Activated T-cell treated with anti-CD3 and anti-CD28 coated beads, Interleukin-2, amount 50 U/mL, for 72 hours (primary cell): ENCODE measurements at regions not wholly inside any gene's neighbourhood (a gene's known extent, or its start where the extent isn't known, plus 50 kb on each side); places are given as distances from the start of the nearest gene placed in this dataset.

Experiments used
- ATAC-seq, 2 donors: fragments of 150-1000 bp; cut with Tn5 transposase; replicated peaks in 1 of 2; 2 replicates each; pipeline ENCODE4 v1.10.0; 2021; ENCODE audit warnings: moderate library complexity in 2 of 2, mild to moderate bottlenecking in 1 of 2
- DNase-seq, 2 donors: peaks; one replicate each; pipeline ENCODE4 v3.0.0; 2021 to 2022; ENCODE audit warnings: mixed read lengths in 1 of 2
- H3K27ac Mint-ChIP-seq: one replicate; pipeline ENCODE4 v1.8.0; 2022; ENCODE audit warnings: mild to moderate bottlenecking, moderate library complexity, mixed read lengths
- H3K27me3 Mint-ChIP-seq: one replicate; pipeline ENCODE4 v1.8.0; 2022; ENCODE audit warnings: low read depth, mixed read lengths
- H3K36me3 Mint-ChIP-seq, 2 donors: one replicate each; pipeline ENCODE4 v1.8.0; 2022; ENCODE audit warnings: mixed read lengths in 2 of 2, mild to moderate bottlenecking in 1 of 2; ENCODE audit not compliant: insufficient read depth in 2 of 2
- H3K4me1 Mint-ChIP-seq: one replicate; pipeline ENCODE4 v1.8.0; 2022; ENCODE audit warnings: low read depth, mixed read lengths
- H3K4me3 Mint-ChIP-seq, 2 donors: one replicate each; pipeline ENCODE4 v1.8.0; 2022; ENCODE audit warnings: mild to moderate bottlenecking in 2 of 2, mixed read lengths in 2 of 2, moderate library complexity in 2 of 2
- H3K9me3 Mint-ChIP-seq, 2 donors: one replicate each; pipeline ENCODE4 v1.8.0; 2022; ENCODE audit warnings: mixed read lengths in 2 of 2

GRCh38 chr2:234206738-234207137, 156.2 kb downstream of the SPP2 start:
- DNase-seq, result no peak

DNA sequence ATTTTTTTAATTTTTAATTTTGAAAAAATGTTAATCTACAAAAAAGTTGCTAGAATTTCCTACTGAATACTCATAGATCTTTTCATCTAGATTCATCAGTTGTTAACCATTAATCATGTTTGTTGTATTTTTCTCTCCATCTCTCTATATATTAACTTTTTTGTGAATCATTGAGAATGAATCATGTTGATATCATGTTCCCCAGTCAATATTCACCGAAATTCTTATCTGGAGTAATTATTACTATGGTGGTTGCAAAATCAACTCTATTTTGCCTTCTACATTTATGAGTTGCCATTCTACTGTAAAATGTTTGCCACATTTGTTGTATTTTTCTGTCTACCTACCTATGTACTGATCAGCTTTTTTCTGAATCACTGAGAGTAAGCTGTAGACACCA, 154.0 kb downstream of the SPP2 start:
- no peak for ATAC-seq
- Mint-ChIP-seq H3K9me3 (peaks cover 4 to 5% of the 10 kb centered on the region in 2 donors), H3K27me3 (no peaks in the 10 kb centered on the region), H3K4me3 (no peak overlapping the region), H3K4me1 (peaks cover 7% of the 10 kb centered on the region), H3K27ac (no peak overlapping the region), H3K36me3 (peaks cover 0 to 8% of the 10 kb centered on the region in 2 donors)
- no peak for DNase-seq

More at GRCh38 chr2:234206738-234207137, 156.2 kb downstream of the SPP2 start:
- no peak for ATAC-seq
- H3K4me3 Mint-ChIP-seq, result no peak overlapping the region
- H3K27ac Mint-ChIP-seq, result no peak overlapping the region
- H3K4me1 Mint-ChIP-seq, result peaks cover 7% of the 10 kb centered on the region
- H3K9me3 Mint-ChIP-seq, result peaks cover 4 to 8% of the 10 kb centered on the region in 2 donors
- H3K36me3 Mint-ChIP-seq, result peaks cover 0 to 8% of the 10 kb centered on the region in 2 donors
- H3K27me3 Mint-ChIP-seq, result no peaks in the 10 kb centered on the region

- Mint-ChIP-seq H3K27me3 (peaks cover 4% of the 10 kb centered on the region), H3K36me3 (peaks cover 0 to 8% of the 10 kb centered on the region in 2 donors), H3K4me3 (no peak overlapping the region), H3K4me1 (peaks cover 7% of the 10 kb centered on the region), H3K9me3 (peaks cover 4 to 5% of the 10 kb centered on the region in 2 donors), H3K27ac (no peak overlapping the region)
- ATAC-seq (peak in 1 of 2 donors; percentile 32), DNase-seq (no peak)
These were observed 152.9 kb downstream of the SPP2 start for GRCh38 chr2:234203135-234203984.

DNA sequence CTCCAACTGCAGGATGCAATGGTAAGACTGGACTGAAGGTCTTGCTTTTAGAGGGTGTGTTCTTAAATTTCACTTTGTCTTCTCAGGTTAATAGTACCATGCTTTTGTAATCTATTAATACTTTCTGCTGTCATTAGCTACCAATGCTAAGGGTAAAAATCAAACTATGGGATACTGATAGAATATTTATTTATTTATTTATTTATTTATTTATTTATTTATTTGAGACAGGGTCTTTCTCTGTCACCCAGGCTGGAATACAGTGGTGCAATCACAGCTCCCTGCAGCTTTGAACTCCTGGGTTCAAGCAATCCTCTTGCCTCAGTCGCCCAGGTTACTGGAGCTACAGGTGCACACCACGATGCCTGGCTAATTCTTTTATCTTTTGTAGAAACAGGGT, 152.1 kb downstream of the SPP2 start:
- ATAC-seq (no peak), DNase-seq (no peak)
- H3K27ac Mint-ChIP-seq, result no peak overlapping the region
- peaks cover 0 to 8% of the 10 kb centered on the region in 2 donors for H3K36me3 Mint-ChIP-seq
- peaks cover 4 to 5% of the 10 kb centered on the region in 2 donors for H3K9me3 Mint-ChIP-seq
- no peak overlapping the region for H3K4me3 Mint-ChIP-seq
- H3K4me1 Mint-ChIP-seq, result peaks cover 7% of the 10 kb centered on the region
- peaks cover 6% of the 10 kb centered on the region for H3K27me3 Mint-ChIP-seq

GRCh38 chr2:234199996-234200395, 149.5 kb downstream of the SPP2 start:
- Mint-ChIP-seq H3K9me3 (peaks cover 0 to 5% of the 10 kb centered on the region in 2 donors), H3K4me1 (peaks cover 7% of the 10 kb centered on the region), H3K27ac (no peak overlapping the region), H3K36me3 (peaks cover 0 to 3% of the 10 kb centered on the region in 2 donors), H3K27me3 (peaks cover 6% of the 10 kb centered on the region), H3K4me3 (no peak overlapping the region)
- no peak for ATAC-seq
- no peak for DNase-seq

DNA sequence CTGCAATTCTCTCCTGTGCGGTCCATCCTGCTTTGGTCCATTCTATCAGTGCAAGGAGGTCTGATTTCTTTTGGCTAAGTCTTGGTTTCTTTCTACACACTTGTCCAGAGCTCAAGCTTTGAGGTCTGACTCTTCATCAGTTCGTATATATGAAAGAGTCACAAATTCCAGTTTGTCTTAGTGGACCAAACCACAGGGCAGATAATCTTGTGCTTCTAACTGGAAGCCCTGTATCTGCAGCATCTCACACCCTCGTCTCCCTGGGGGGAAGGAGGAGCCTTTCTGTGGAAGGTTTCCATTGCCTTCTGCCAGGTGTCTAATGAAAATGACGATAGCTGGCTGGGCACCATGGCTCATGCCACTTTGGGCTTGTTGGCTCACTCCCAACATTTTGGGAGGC, 148.5 kb downstream of the SPP2 start:
- no peak overlapping the region for H3K4me3 Mint-ChIP-seq
- peaks cover 7% of the 10 kb centered on the region for H3K4me1 Mint-ChIP-seq
- no peak overlapping the region for H3K27ac Mint-ChIP-seq
- ATAC-seq, result no peak
- H3K9me3 Mint-ChIP-seq, result peaks cover 0 to 4% of the 10 kb centered on the region in 2 donors
- H3K27me3 Mint-ChIP-seq, result peaks cover 6% of the 10 kb centered on the region
- no peak for DNase-seq
- no peaks in the 10 kb centered on the region for H3K36me3 Mint-ChIP-seq

- Mint-ChIP-seq H3K27ac (no peak overlapping the region), H3K9me3 (no peaks in the 10 kb centered on the region), H3K27me3 (peaks cover 6% of the 10 kb centered on the region), H3K4me1 (no peaks in the 10 kb centered on the region), H3K4me3 (no peak overlapping the region), H3K36me3 (no peaks in the 10 kb centered on the region)
- no peak for DNase-seq
- ATAC-seq, result no peak
These were observed 145.0 kb downstream of the SPP2 start for GRCh38 chr2:234195516-234195915.

GRCh38 chr2:234193977-234194563, 143.6 kb downstream of the SPP2 start:
- Mint-ChIP-seq H3K9me3 (no peaks in the 10 kb centered on the region), H3K4me1 (no peaks in the 10 kb centered on the region), H3K36me3 (no peaks in the 10 kb centered on the region)

DNA sequence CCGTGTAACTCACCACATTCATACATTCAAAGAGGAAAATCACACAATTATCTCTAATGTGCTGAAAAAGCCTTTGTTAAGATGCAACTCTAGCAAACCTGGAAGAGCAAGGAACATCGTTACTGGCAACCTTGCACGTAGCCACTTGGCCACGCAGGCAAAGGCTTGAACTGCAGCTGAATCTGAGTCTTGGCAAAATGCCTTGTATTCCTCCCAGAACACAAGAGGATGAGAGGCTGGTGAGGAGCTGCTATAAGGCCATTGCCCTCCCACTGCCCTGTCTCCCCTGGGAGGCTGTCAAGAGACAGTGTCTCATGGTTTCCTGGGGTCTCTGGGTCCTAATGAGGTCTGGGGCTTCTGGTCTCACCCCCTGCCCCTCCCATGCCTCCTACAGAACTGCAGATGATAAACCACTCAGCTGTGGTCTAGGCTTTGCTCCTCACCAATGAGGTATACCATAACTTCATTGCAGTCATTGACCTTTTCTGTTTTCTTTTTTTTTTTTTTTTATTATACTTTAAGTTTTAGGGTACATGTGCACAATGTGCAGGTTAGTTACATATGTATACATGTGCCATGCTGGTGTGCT, 141.4 kb downstream of the SPP2 start:
- no peaks in the 10 kb centered on the region for H3K27me3 Mint-ChIP-seq
- peaks cover 0 to 4% of the 10 kb centered on the region in 2 donors for H3K9me3 Mint-ChIP-seq
- DNase-seq (no peak), ATAC-seq (no peak)
- H3K4me3 Mint-ChIP-seq, result no peak overlapping the region
- H3K4me1 Mint-ChIP-seq, result no peaks in the 10 kb centered on the region
- H3K27ac Mint-ChIP-seq, result no peak overlapping the region
- no peaks in the 10 kb centered on the region for H3K36me3 Mint-ChIP-seq

More at GRCh38 chr2:234193977-234194563, 143.6 kb downstream of the SPP2 start:
- ATAC-seq (no peak), DNase-seq (no peak)
- Mint-ChIP-seq H3K27ac (no peak overlapping the region), H3K27me3 (peaks cover 6% of the 10 kb centered on the region), H3K4me3 (no peak overlapping the region)

DNA sequence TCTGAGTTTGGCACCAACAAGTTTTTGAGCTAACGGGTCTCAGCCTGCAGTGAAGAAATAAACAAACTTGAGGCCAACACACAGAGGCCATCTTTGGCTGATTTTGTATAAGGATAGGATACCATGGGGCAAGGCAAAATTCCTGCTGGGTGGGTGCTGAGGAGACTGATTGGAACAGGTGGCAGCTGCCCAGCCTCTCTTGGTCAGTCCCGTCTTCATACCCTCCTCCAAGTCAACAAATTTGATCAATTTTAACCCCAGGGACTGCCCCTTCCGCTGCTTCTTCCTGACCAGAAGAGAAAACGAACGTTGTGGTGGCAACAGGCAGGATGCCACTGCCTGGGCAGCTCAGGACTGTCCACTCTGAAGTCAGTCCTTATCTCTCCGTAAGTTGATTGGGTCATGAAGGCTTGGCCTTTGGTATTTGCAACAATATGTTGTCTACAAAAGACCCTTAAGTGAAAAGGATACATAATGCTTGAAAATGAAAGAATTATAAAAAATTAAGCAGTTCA, 139.3 kb downstream of the SPP2 start:
- DNase-seq (no peak), ATAC-seq (no peak)
- Mint-ChIP-seq H3K36me3 (no peaks in the 10 kb centered on the region), H3K4me3 (no peak overlapping the region), H3K27ac (no peak overlapping the region), H3K27me3 (no peaks in the 10 kb centered on the region), H3K9me3 (peaks cover 0 to 4% of the 10 kb centered on the region in 2 donors), H3K4me1 (no peaks in the 10 kb centered on the region)

DNA sequence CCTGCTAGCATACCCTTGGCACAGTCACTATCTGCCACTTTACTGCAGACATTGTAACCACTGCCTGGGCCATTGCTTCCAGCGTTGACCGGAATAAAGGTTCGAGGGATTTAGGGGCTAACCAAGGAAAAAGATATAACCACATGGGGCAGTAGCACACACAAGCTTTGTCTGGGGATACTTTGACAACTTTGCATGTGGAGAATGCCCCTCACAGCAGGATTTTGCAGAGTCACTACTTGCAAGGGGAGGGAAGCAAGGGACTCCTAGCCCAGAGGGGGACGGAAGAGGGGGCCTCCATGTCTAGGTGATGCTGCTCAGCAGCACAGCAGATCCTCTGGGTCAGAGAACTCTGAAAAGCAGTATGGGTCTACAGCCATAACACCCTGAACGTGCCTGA, 138.7 kb downstream of the SPP2 start:
- DNase-seq (no peak), ATAC-seq (no peak)
- no peak overlapping the region for H3K4me3 Mint-ChIP-seq
- no peak overlapping the region for H3K27ac Mint-ChIP-seq
- no peaks in the 10 kb centered on the region for H3K36me3 Mint-ChIP-seq
- H3K27me3 Mint-ChIP-seq, result no peaks in the 10 kb centered on the region
- no peaks in the 10 kb centered on the region for H3K4me1 Mint-ChIP-seq
- H3K9me3 Mint-ChIP-seq, result peaks cover 0 to 4% of the 10 kb centered on the region in 2 donors

DNA sequence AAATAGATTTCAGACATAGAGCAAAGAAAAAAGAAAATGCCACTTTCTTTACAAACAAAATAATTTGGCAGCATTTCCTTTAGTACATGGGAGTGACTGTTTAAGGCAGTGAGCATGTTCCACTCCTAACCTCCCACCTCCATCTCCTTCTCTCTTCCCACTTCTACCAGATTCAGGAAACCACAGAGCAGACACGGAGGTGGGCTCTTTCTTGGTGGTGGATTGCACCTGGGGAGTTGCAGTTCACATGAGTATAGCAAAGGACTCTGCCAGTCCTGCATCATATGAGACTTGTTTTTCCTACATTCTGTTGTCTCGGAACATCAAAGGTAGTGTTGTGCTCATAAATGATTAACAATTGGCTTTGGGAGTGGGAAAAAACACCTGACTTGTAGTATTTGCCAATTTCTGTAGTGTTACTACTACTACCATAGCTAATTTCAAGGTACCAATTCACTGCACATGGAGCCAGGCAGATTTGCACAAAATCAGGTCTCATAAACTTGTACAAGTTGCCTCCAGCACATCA, 137.2 kb downstream of the SPP2 start:
- Mint-ChIP-seq H3K4me3 (no peak overlapping the region), H3K9me3 (peaks cover 0 to 4% of the 10 kb centered on the region in 2 donors), H3K27me3 (no peaks in the 10 kb centered on the region), H3K27ac (no peak overlapping the region), H3K4me1 (no peaks in the 10 kb centered on the region), H3K36me3 (no peaks in the 10 kb centered on the region)
- no peak for ATAC-seq
- DNase-seq, result no peak

DNA sequence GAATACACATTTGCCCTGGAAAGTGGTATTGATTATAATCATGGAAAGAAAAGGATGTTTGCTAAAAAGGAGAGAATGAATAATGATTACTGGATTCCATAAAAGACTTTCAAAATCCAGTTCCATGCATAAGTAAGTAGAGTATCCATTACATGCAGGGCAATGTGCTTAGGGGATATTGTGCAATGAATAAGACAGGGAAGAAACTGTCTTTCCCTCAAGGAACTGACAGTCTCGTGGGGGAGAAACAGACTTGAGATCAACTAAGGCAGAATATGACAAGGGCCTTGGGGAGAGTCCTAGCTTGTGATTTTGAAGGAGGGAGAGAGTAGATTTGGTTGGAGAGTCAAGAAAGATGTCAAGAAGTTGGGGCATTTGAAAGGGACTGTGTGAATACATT, 130.6 kb downstream of the SPP2 start:
- no peaks in the 10 kb centered on the region for H3K36me3 Mint-ChIP-seq
- ATAC-seq (no peak), DNase-seq (no peak)
- H3K27ac Mint-ChIP-seq, result no peak overlapping the region
- H3K9me3 Mint-ChIP-seq, result no peaks in the 10 kb centered on the region
- no peak overlapping the region for H3K4me3 Mint-ChIP-seq
- no peaks in the 10 kb centered on the region for H3K4me1 Mint-ChIP-seq
- no peaks in the 10 kb centered on the region for H3K27me3 Mint-ChIP-seq
